ENCODE measurements at regions not wholly inside any gene's neighbourhood (a gene's known extent, or its start where the extent isn't known, plus 50 kb on each side); places are given as distances from the start of the nearest gene placed in this dataset.

DNA sequence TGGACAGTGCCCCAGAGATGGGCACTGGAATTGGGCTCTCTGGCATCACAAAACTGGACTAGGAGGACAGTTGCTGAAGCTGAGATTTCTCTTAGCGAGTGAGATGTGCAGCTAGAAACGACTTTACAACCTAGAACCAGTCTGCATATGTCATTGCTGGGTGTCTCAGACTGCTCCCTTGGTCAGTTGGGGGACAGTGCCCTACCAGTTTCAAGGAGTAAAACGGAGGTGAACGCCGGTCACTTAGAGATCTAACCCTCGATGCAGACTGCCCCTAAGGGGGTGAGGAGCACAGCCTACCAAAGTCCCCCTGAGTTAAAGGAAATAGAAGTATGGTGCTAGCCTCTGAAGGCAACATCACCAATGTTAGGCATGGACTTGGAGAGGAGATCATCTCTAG lies 704.4 kb upstream of the CDH9 start:
- Histone ChIP-seq H4K20me1 (replicated peaks; ENCODE audit: control insufficient read depth, extremely low read depth, insufficient read depth, low read length) (no peaks in the 10 kb centered on the region), H3K9me3 (replicated peaks; ENCODE audit: control insufficient read depth, insufficient read depth, low read length) (peaks cover 2% of the 10 kb centered on the region), H3K9ac (replicated peaks; ENCODE audit: extremely low read depth, insufficient read depth, low read length) (no peak overlapping the region), H3K36me3 (ENCODE audit: control insufficient read depth in 2 of 2, extremely low read depth in 1 of 2, insufficient read depth in 2 of 2, low read length in 2 of 2) (no peaks in the 10 kb centered on the region), H3K9me1 (replicated peaks; ENCODE audit: control insufficient read depth, extremely low read depth, insufficient read depth, low read length) (no peaks in the 10 kb centered on the region), H3K27me3 (ENCODE audit: control insufficient read depth in 2 of 2, insufficient read depth in 2 of 2, low read length in 2 of 2) (no peaks in the 10 kb centered on the region), H3K4me1 (ENCODE audit: control insufficient read depth, extremely low read depth, insufficient read depth, low read length) (no peaks in the 10 kb centered on the region), H3K4me2 (ENCODE audit: insufficient read depth, low read length) (no peak overlapping the region), H3K4me3 (replicated peaks in 1 of 3; ENCODE audit: insufficient read depth in 1 of 3, low read depth in 1 of 3, low read length in 3 of 3) (no peak overlapping the region), H3K79me2 (ENCODE audit: control insufficient read depth, insufficient read depth, low read length) (no peaks in the 10 kb centered on the region), H3K27ac (ENCODE audit: insufficient read depth, low read depth, low read length) (no peak overlapping the region), H2AFZ (ENCODE audit: low read depth, low read length) (no peak overlapping the region)
- FAIRE-seq (no peak), DNase-seq (ENCODE audit: low read depth, low spot score) (no peak)
- no TSS peak for BruUV-seq (replicated peaks)
- dilution Hi-C loops (cut with MboI; ENCODE audit: extremely low pct_ligation_motif_present, low sequenced_read_pairs), result no loop called here
- POLR2A ChIA-PET, result no interaction called here
- CTCF ChIA-PET, result no interaction called here
- intact Hi-C loops (cut with micrococcal nuclease), result no loop called here
- no peak for TF ChIP-seq JUN (IDR thresholded peaks at IDR 0.05; ENCODE audit: borderline replicate concordance, insufficient read depth, insufficient read length, low read depth)
- TF ChIP-seq, protein P1, sequence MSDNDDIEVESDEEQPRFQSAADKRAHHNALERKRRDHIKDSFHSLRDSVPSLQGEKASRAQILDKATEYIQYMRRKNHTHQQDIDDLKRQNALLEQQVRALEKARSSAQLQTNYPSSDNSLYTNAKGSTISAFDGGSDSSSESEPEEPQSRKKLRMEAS (IDR thresholded peaks at IDR 0.05; ENCODE audit: insufficient read depth, insufficient read length), result no peak
- no peak for TF ChIP-seq FOS (IDR thresholded peaks at IDR 0.05; ENCODE audit: borderline replicate concordance, insufficient read depth, low read length)
- TF ChIP-seq MYC (IDR thresholded peaks at IDR 0.05; ENCODE audit: low read depth, low read length), result no peak
- no peak for TF ChIP-seq EZH2 (IDR thresholded peaks at IDR 0.05; ENCODE audit: borderline replicate concordance, low read depth, low read length, severe bottlenecking)
- TF ChIP-seq, protein P2, sequence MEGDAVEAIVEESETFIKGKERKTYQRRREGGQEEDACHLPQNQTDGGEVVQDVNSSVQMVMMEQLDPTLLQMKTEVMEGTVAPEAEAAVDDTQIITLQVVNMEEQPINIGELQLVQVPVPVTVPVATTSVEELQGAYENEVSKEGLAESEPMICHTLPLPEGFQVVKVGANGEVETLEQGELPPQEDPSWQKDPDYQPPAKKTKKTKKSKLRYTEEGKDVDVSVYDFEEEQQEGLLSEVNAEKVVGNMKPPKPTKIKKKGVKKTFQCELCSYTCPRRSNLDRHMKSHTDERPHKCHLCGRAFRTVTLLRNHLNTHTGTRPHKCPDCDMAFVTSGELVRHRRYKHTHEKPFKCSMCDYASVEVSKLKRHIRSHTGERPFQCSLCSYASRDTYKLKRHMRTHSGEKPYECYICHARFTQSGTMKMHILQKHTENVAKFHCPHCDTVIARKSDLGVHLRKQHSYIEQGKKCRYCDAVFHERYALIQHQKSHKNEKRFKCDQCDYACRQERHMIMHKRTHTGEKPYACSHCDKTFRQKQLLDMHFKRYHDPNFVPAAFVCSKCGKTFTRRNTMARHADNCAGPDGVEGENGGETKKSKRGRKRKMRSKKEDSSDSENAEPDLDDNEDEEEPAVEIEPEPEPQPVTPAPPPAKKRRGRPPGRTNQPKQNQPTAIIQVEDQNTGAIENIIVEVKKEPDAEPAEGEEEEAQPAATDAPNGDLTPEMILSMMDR (IDR thresholded peaks at IDR 0.05; ENCODE audit: extremely low read depth in 1 of 2, insufficient read depth in 1 of 2, low read depth in 1 of 2, low read length in 2 of 2), result no peak
- TF ChIP-seq POLR2AphosphoS5 (IDR thresholded peaks at IDR 0.05; ENCODE audit: insufficient read depth, low read depth, low read length), result no peak
- no peak for TF ChIP-seq GATA2 (IDR thresholded peaks at IDR 0.05; ENCODE audit: insufficient read depth, insufficient read length, low read depth, low read length)
- no peak for TF ChIP-seq POLR2A (IDR thresholded peaks at IDR 0.05; ENCODE audit: low read depth, low read length)

Measured in endothelial cell of umbilical vein (primary cell).